GM19372 (cell line): ENCODE measurements at regions not wholly inside any gene's neighbourhood (a gene's known extent, or its start where the extent isn't known, plus 50 kb on each side); places are given as distances from the start of the nearest gene placed in this dataset.
"Not testable (repeated sequence)": the region's sequence is repeated elsewhere in the genome, so short reads cannot be mapped to it uniquely, and the experiment has no call there.

Experiments
- ATAC-seq: cut with Tn5 transposase; IDR thresholded peaks from one replicate; pipeline ENCODE4 v1.9.1; 2021; ENCODE audit warnings: mild to moderate bottlenecking, low read depth, moderate library complexity; ENCODE audit not compliant: unreplicated experiment

GRCh38 chr22:22795639-22796038 is 92.0 kb upstream of the IGLL5 start:
- ATAC-seq, result not testable (repeated sequence)

GRCh38 chr22:22796724-22797123 is 90.9 kb upstream of the IGLL5 start:
- no peak for ATAC-seq

- no peak for ATAC-seq
Observed at GRCh38 chr22:22798232-22798616, 89.4 kb upstream of the IGLL5 start.

- no peak for ATAC-seq
Observed at GRCh38 chr22:22798716-22799115, 88.9 kb upstream of the IGLL5 start.

GRCh38 chr22:22799561-22799960 is 88.1 kb upstream of the IGLL5 start:
- no peak for ATAC-seq

GRCh38 chr22:22800716-22801115 is 86.9 kb upstream of the IGLL5 start:
- ATAC-seq, result no peak

- ATAC-seq, result no peak
Observed at GRCh38 chr22:22802339-22802970, 85.2 kb upstream of the IGLL5 start.

- ATAC-seq, result no peak
Observed at GRCh38 chr22:22803285-22803853, 84.2 kb upstream of the IGLL5 start.

- no peak for ATAC-seq
Observed at GRCh38 chr22:22810018-22810427, 77.6 kb upstream of the IGLL5 start.

GRCh38 chr22:22810471-22810870 is 77.1 kb upstream of the IGLL5 start:
- no peak for ATAC-seq

GRCh38 chr22:22811016-22812009 is 76.3 kb upstream of the IGLL5 start:
- ATAC-seq, result no peak

GRCh38 chr22:22812031-22812905 is 75.3 kb upstream of the IGLL5 start:
- no peak for ATAC-seq

GRCh38 chr22:22813126-22814075 is 74.2 kb upstream of the IGLL5 start:
- no peak for ATAC-seq

- ATAC-seq, result no peak
Observed at GRCh38 chr22:22814666-22815396, 72.8 kb upstream of the IGLL5 start.

- ATAC-seq, result no peak
Observed at GRCh38 chr22:22815397-22816170, 72.0 kb upstream of the IGLL5 start.

- ATAC-seq, result no peak
Observed at GRCh38 chr22:22816171-22816514, 71.5 kb upstream of the IGLL5 start.

GRCh38 chr22:22816766-22817410 is 70.7 kb upstream of the IGLL5 start:
- no peak for ATAC-seq
